ELF-1 (cell line): ENCODE measurements at regions not wholly inside any gene's neighbourhood (a gene's known extent, or its start where the extent isn't known, plus 50 kb on each side); places are given as distances from the start of the nearest gene placed in this dataset.

Experiments
- DNase-seq: peaks from one replicate; pipeline ENCODE4 v3.0.0-alpha.2; 2016; ENCODE audit warnings: low read depth, low spot score

- no peak for DNase-seq
Observed at GRCh38 chr7:114856625-114857024, 65.3 kb upstream of the MDFIC start.

GRCh38 chr7:114857605-114858004 is 64.3 kb upstream of the MDFIC start:
- no peak for DNase-seq

GRCh38 chr7:114859477-114859876 is 62.4 kb upstream of the MDFIC start:
- DNase-seq: no peak

- no peak for DNase-seq
Observed at GRCh38 chr7:114860206-114860605, 61.7 kb upstream of the MDFIC start.

- no peak for DNase-seq
Observed at GRCh38 chr7:114862406-114862805, 59.5 kb upstream of the MDFIC start.

- no peak for DNase-seq
Observed at GRCh38 chr7:114864278-114864677, 57.6 kb upstream of the MDFIC start.

GRCh38 chr7:114865564-114865963 is 56.3 kb upstream of the MDFIC start:
- DNase-seq: peak; percentile 59
